HCT116 (cell line): ENCODE measurements at regions not wholly inside any gene's neighbourhood (a gene's known extent, or its start where the extent isn't known, plus 50 kb on each side); places are given as distances from the start of the nearest gene placed in this dataset.

Experiments
- ATAC-seq: fragments of 200-7000 bp; cut with Tn5 transposase; 2 replicates; pipeline ENCODE4 v1.9.1; 2020; ENCODE audit warnings: mild to moderate bottlenecking, moderate library complexity
- BruUV-seq: library from RNA; stranded (reverse); fragments of 400-500 nt; replicated peaks from 2 replicates; lab custom pipeline; 2021; lab: Mats Ljungman, UMichigan
- CTCF ChIA-PET: fragments of 300-600 bp; sonication (Branson Sonifier 250); formaldehyde crosslinking; loops from one replicate; lab custom pipeline; 2021; ENCODE audit warnings: antibody characterized with exemption; lab: Charles Lee
- POLR2A ChIA-PET: fragments of 300-600, 350-600 bp; sonication (Branson Sonifier 250); formaldehyde crosslinking; loops from one replicate; lab custom pipeline; 2021; ENCODE audit warnings: antibody characterized with exemption; lab: Charles Lee
- RAD21 ChIA-PET, 2 experiments: fragments of 300-600 bp; sonication (Branson Sonifier 250); formaldehyde crosslinking; loops; one replicate each; lab custom pipeline; 2023; ENCODE audit warnings: low total read pairs in 2 of 2; ENCODE audit not compliant: uncharacterized antibody in 2 of 2, unreplicated experiment in 2 of 2, low non-redundant PET in 1 of 2; lab: Charles Lee
- DNase-seq: peaks from one replicate; pipeline ENCODE4 v3.0.0-alpha.2; 2010; ENCODE audit warnings: low read depth, low spot score
- H2AFZ ChIP-seq: fragments of 200-600 bp; shearing (Covaris generic), sonication (generic); 2 replicates; pipeline ENCODE4 v1.6.1; 2017; ENCODE audit warnings: low read depth, mixed run types, mixed read lengths, antibody characterized with exemption, low read length; ENCODE audit not compliant: poor library complexity, severe bottlenecking
- H3K27ac ChIP-seq: 2 replicates; pipeline ENCODE4 v1.5.1; 2012; ENCODE audit warnings: low read depth, low read length
- H3K27me3 ChIP-seq: fragments of 200-600 bp; sonication (generic); 2 replicates; pipeline ENCODE4 v1.6.1; 2016; ENCODE audit warnings: mixed run types, low read length, mixed read lengths; ENCODE audit not compliant: insufficient read depth
- H3K36me3 ChIP-seq, 2 experiments: fragments of 200-500 bp in 1 of 2; fragments of 200-600 bp in 1 of 2; sonication (Bioruptor generic) in 1 of 2; sonication (generic) in 1 of 2; 2 replicates each; pipeline versions ENCODE4 v1.5.1 to v1.6.1; 2014 to 2016; ENCODE audit warnings: low read length in 2 of 2, inconsistent platforms in 1 of 2, mixed read lengths in 1 of 2, mixed run types in 1 of 2; ENCODE audit not compliant: insufficient read depth in 2 of 2, control insufficient read depth in 1 of 2
- H3K4me1 ChIP-seq, 2 experiments: fragments of 200-600 bp in 1 of 2; sonication (generic) in 1 of 2; 2 replicates each; pipeline versions ENCODE4 v1.5.1 to v1.6.1; 2012 to 2017; ENCODE audit warnings: low read length in 2 of 2, inconsistent platforms in 1 of 2, mild to moderate bottlenecking in 1 of 2, mixed read lengths in 1 of 2, mixed run types in 1 of 2, moderate library complexity in 1 of 2; ENCODE audit not compliant: insufficient read depth in 2 of 2, control insufficient read depth in 1 of 2
- H3K4me2 ChIP-seq: fragments of 200-600 bp; sonication (generic); 2 replicates; pipeline ENCODE4 v1.6.1; 2017; ENCODE audit warnings: mixed run types, low read length, mixed read lengths
- H3K4me3 ChIP-seq, 2 experiments: fragments of 200-600 bp in 1 of 2; sonication (generic) in 1 of 2; replicated peaks in 1 of 2; 2 replicates each; pipeline ENCODE4 v1.5.1; 2011 to 2016; ENCODE audit warnings: low read length in 2 of 2, control low read depth in 1 of 2, low read depth in 1 of 2, mild to moderate bottlenecking in 1 of 2, mixed read lengths in 1 of 2, mixed run types in 1 of 2
- H3K79me2 ChIP-seq: fragments of 200-600 bp; sonication (generic); 2 replicates; pipeline ENCODE4 v1.6.1; 2017; ENCODE audit warnings: mild to moderate bottlenecking, mixed run types, low read length, moderate library complexity, mixed read lengths; ENCODE audit not compliant: insufficient read depth
- H3K9ac ChIP-seq: fragments of 200-600 bp; sonication (generic); 2 replicates; pipeline ENCODE4 v1.6.1; 2016; ENCODE audit warnings: low read length, mixed read lengths
- H3K9me2 ChIP-seq: fragments of 200-600 bp; sonication (generic), shearing (Covaris generic); 2 replicates; pipeline ENCODE4 v1.6.1; 2017; ENCODE audit warnings: mixed run types, mild to moderate bottlenecking, moderate library complexity; ENCODE audit not compliant: insufficient read depth
- H3K9me3 ChIP-seq, 2 experiments: fragments of 200-500 bp in 1 of 2; fragments of 200-600 bp in 1 of 2; sonication (Bioruptor generic) in 1 of 2; sonication (generic) in 1 of 2; 2 replicates each; pipeline ENCODE4 v1.6.1; 2014 to 2017; ENCODE audit warnings: low read length in 2 of 2, mixed read lengths in 2 of 2, inconsistent platforms in 1 of 2, low read depth in 1 of 2, mild to moderate bottlenecking in 1 of 2, mixed run types in 1 of 2, moderate library complexity in 1 of 2; ENCODE audit not compliant: control insufficient read depth in 1 of 2, insufficient read depth in 1 of 2
- H4K20me1 ChIP-seq: fragments of 200-600 bp; sonication (generic), shearing (Covaris generic); 2 replicates; pipeline ENCODE4 v1.6.1; 2017; ENCODE audit warnings: mixed run types, mild to moderate bottlenecking, moderate library complexity; ENCODE audit not compliant: insufficient read depth
- ATF3 ChIP-seq: IDR thresholded peaks from 2 replicates; pipeline ENCODE4 v1.6.1; 2012
- CEBPB ChIP-seq: IDR thresholded peaks from 2 replicates; pipeline ENCODE4 v1.6.1; 2012; ENCODE audit warnings: low read depth
- EGR1 ChIP-seq: IDR thresholded peaks from 2 replicates; pipeline ENCODE4 v1.6.1; 2012; ENCODE audit warnings: low read depth
- ELF1 ChIP-seq: IDR thresholded peaks from 2 replicates; pipeline ENCODE4 v1.6.1; 2012; ENCODE audit warnings: low read depth, borderline replicate concordance
- EZH2phosphoT487 ChIP-seq: fragments of 200-600 bp; IDR thresholded peaks from 2 replicates; pipeline ENCODE4 v1.6.1; 2018; ENCODE audit warnings: antibody characterized with exemption, borderline replicate concordance
- POLR2AphosphoS5 ChIP-seq: IDR thresholded peaks from 2 replicates; pipeline ENCODE4 v1.6.1; 2011; ENCODE audit warnings: mild to moderate bottlenecking, low read depth, low read length, moderate library complexity
- RAD21 ChIP-seq: IDR thresholded peaks from 2 replicates; pipeline ENCODE4 v1.6.1; 2012; ENCODE audit warnings: low read depth, mild to moderate bottlenecking
- REST ChIP-seq: IDR thresholded peaks from 2 replicates; pipeline ENCODE4 v1.6.1; 2012; ENCODE audit warnings: low read depth
- SIN3A ChIP-seq: IDR thresholded peaks from 2 replicates; pipeline ENCODE4 v1.6.1; 2012; ENCODE audit warnings: low read depth
- SRF ChIP-seq: IDR thresholded peaks from 2 replicates; pipeline ENCODE4 v1.6.1; 2012; ENCODE audit warnings: low read depth
- ZFX ChIP-seq: fragments of 450-650 bp; IDR thresholded peaks from 2 replicates; pipeline ENCODE4 v1.6.1; 2017
- intact Hi-C: fragments of 100-400 bp; cut with micrococcal nuclease; formaldehyde crosslinking; loops from 2 replicates; pipeline ENCODE4 v1.10.0; 2022
- TF ChIP-seq, protein P1 (sequence below): IDR thresholded peaks from 2 replicates; pipeline ENCODE4 v1.6.1; 2012

DNA sequence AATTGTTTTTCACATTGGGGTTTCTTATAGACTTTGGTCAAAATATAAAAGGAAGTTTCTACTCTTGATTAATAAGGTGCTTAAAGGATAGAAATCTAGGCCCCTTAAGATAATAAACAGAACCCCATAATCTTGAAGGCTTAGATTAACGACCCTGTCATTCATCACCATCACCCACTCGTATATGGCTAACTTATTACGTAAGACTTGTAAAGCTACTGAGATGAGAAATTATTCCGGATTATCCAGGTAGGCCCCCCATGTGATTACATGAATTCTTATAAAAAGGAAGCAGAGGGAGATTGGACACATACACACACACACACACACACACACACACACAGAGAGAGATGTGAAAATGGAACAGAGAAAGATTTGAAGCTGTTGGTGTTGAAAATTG lies 1489.2 kb upstream of the TENM4 start:
- ChIA-PET POLR2A (no interaction called here), RAD21 (no interaction called here), CTCF (no interaction called here)
- ATAC-seq (no peak), DNase-seq (no peak)
- Histone ChIP-seq H3K79me2 (no peaks in the 10 kb centered on the region), H3K9ac (no peak overlapping the region), H3K9me3 (peaks cover 4 to 20% of the 10 kb centered on the region in 2 experiments; a peak in 3 of 4 replicates), H3K27ac (no peak overlapping the region), H2AFZ (no peak overlapping the region), H3K4me2 (no peak overlapping the region), H3K9me2 (no peaks in the 10 kb centered on the region), H3K36me3 (no peaks in the 10 kb centered on the region), H3K4me1 (no peaks in the 10 kb centered on the region), H3K4me3 (no peak overlapping the region), H4K20me1 (no peaks in the 10 kb centered on the region), H3K27me3 (no peaks in the 10 kb centered on the region)
- BruUV-seq = no TSS peak
- TF ChIP-seq SIN3A (no peak), EZH2phosphoT487 (no peak), CEBPB (no peak), RAD21 (no peak), REST (no peak), ATF3 (no peak), ZFX (no peak), EGR1 (no peak), POLR2AphosphoS5 (no peak), SRF (no peak), ELF1 (no peak)
- TF ChIP-seq, protein P1, sequence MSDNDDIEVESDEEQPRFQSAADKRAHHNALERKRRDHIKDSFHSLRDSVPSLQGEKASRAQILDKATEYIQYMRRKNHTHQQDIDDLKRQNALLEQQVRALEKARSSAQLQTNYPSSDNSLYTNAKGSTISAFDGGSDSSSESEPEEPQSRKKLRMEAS = no peak
- intact Hi-C loops = no loop called here
